ENCODE measurements at regions not wholly inside any gene's neighbourhood (a gene's known extent, or its start where the extent isn't known, plus 50 kb on each side); places are given as distances from the start of the nearest gene placed in this dataset.

DNA sequence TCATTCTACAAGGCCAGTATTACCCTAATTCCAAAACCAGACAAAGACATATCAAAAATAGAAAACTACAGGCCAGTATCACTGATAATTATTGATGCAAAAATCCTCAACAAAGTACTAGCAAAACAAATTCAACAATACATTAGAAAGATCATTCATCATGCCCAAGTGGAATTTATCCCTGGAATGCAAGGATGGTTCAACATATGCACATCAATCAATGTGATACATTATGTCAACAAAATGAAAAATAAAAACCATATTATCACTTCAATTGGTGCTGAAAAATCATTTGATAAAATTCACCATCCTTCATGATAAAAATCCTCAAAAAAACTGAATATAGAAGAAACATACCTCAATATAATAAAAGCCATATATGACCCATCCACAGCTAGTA is 115.2 kb upstream of the SLC27A6 start:
- TF ChIP-seq CSDC2 (CRISPR knock-in tag; IDR thresholded peaks at IDR 0.05) (no peak), RARB (CRISPR knock-in tag; IDR thresholded peaks at IDR 0.05) (no peak), ZNF565 (CRISPR knock-in tag; conservative IDR thresholded peaks at IDR 0.05; ENCODE audit: low read depth) (no peak), ZNF8 (CRISPR knock-in tag; IDR thresholded peaks at IDR 0.05) (no peak), TOX (CRISPR knock-in tag; IDR thresholded peaks at IDR 0.05; ENCODE audit: borderline replicate concordance) (no peak), ZC3H10 (CRISPR knock-in tag; IDR thresholded peaks at IDR 0.05) (no peak), BACH2 (CRISPR knock-in tag; IDR thresholded peaks at IDR 0.05; ENCODE audit: borderline replicate concordance) (no peak), ARNTL (CRISPR knock-in tag; IDR thresholded peaks at IDR 0.05; ENCODE audit: borderline replicate concordance, low read depth) (no peak)
- TF ChIP-seq, protein P1, sequence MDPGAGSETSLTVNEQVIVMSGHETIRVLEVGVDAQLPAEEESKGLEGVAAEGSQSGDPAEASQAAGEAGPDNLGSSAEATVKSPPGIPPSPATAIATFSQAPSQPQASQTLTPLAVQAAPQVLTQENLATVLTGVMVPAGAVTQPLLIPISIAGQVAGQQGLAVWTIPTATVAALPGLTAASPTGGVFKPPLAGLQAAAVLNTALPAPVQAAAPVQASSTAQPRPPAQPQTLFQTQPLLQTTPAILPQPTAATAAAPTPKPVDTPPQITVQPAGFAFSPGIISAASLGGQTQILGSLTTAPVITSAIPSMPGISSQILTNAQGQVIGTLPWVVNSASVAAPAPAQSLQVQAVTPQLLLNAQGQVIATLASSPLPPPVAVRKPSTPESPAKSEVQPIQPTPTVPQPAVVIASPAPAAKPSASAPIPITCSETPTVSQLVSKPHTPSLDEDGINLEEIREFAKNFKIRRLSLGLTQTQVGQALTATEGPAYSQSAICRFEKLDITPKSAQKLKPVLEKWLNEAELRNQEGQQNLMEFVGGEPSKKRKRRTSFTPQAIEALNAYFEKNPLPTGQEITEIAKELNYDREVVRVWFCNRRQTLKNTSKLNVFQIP (CRISPR knock-in tag; IDR thresholded peaks at IDR 0.05; ENCODE audit: borderline replicate concordance, low read depth), result no peak
- TF ChIP-seq, protein P2, sequence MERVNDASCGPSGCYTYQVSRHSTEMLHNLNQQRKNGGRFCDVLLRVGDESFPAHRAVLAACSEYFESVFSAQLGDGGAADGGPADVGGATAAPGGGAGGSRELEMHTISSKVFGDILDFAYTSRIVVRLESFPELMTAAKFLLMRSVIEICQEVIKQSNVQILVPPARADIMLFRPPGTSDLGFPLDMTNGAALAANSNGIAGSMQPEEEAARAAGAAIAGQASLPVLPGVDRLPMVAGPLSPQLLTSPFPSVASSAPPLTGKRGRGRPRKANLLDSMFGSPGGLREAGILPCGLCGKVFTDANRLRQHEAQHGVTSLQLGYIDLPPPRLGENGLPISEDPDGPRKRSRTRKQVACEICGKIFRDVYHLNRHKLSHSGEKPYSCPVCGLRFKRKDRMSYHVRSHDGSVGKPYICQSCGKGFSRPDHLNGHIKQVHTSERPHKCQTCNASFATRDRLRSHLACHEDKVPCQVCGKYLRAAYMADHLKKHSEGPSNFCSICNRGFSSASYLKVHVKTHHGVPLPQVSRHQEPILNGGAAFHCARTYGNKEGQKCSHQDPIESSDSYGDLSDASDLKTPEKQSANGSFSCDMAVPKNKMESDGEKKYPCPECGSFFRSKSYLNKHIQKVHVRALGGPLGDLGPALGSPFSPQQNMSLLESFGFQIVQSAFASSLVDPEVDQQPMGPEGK (CRISPR knock-in tag; IDR thresholded peaks at IDR 0.05; ENCODE audit: borderline replicate concordance), result no peak
- no peak for ATAC-seq

DNA sequence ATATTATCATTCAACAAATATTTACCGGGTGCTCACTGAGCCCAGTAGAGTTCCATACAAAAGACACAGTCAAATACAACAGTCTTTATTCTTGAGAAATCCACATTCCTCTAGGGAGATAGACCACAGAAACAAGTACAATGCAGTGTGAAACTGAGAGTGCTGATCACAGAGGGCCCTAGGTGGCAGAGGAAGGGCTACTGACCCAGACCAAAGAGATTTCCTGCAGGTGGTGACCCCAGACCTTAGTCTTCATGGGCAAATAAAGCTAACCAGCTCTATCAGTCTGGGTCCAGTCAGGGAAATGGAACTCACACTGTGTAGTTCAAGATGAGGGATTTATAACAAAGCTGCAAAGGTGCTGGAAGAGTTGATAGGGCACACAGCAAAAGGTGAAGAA is 110.4 kb upstream of the SLC27A6 start:
- no peak for TF ChIP-seq ZNF8 (CRISPR knock-in tag; IDR thresholded peaks at IDR 0.05)
- TF ChIP-seq GLIS3 (CRISPR knock-in tag; IDR thresholded peaks at IDR 0.05), result no peak
- TF ChIP-seq BACH2 (CRISPR knock-in tag; IDR thresholded peaks at IDR 0.05; ENCODE audit: borderline replicate concordance), result no peak
- TF ChIP-seq TCF4 (CRISPR knock-in tag; IDR thresholded peaks at IDR 0.05; ENCODE audit: borderline replicate concordance), result no peak
- TF ChIP-seq RARB (CRISPR knock-in tag; IDR thresholded peaks at IDR 0.05), result no peak
- no peak for TF ChIP-seq SNAI2 (CRISPR knock-in tag; IDR thresholded peaks at IDR 0.05)
- TF ChIP-seq ZFP3 (CRISPR knock-in tag; IDR thresholded peaks at IDR 0.05), result no peak
- no peak for TF ChIP-seq TOX (CRISPR knock-in tag; IDR thresholded peaks at IDR 0.05; ENCODE audit: borderline replicate concordance)
- no peak for TF ChIP-seq ZNF565 (CRISPR knock-in tag; conservative IDR thresholded peaks at IDR 0.05; ENCODE audit: low read depth)
- TF ChIP-seq ZFP30 (CRISPR knock-in tag; IDR thresholded peaks at IDR 0.05), result no peak
- TF ChIP-seq, protein P1 (CRISPR knock-in tag; IDR thresholded peaks at IDR 0.05; ENCODE audit: borderline replicate concordance, low read depth), result no peak
- no peak for TF ChIP-seq ESRRG (CRISPR knock-in tag; IDR thresholded peaks at IDR 0.05)
- no peak for ATAC-seq

DNA sequence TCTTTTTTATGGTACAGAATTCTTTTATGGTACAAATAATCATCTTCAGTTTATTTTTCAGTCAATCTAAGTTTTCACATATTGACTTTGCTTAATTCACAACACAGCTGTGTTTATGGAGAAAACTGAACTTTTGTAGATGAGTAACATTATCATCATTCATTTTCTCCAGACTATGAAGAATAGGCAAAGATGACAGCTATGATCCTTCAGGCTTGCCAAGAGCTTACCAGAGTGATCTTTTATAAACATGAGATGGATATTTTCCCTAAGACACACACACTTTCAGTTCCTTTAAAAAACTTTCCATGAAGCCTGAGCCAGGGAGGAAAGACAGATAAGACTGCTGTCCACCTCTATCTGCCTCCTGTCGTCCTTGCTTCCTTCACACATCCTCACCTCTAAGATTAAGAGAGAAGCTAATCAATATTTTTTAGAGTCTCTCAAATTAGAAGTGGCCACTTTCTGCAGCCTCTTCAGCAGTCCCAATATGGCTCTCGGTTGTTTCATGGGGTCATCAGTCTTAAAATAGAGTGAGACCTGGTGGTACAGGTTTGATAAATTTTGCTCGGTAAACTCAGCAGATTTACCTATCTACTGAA is 108.1 kb upstream of the SLC27A6 start:
- TF ChIP-seq ZNF8 (CRISPR knock-in tag; IDR thresholded peaks at IDR 0.05), result no peak
- no peak for TF ChIP-seq OSR1 (CRISPR knock-in tag; IDR thresholded peaks at IDR 0.05)
- TF ChIP-seq CSDC2 (CRISPR knock-in tag; IDR thresholded peaks at IDR 0.05), result no peak
- TF ChIP-seq, protein P1 (CRISPR knock-in tag; IDR thresholded peaks at IDR 0.05; ENCODE audit: borderline replicate concordance, low read depth), result no peak
- TF ChIP-seq ARNTL (CRISPR knock-in tag; IDR thresholded peaks at IDR 0.05; ENCODE audit: borderline replicate concordance, low read depth), result no peak
- no peak for TF ChIP-seq TOX (CRISPR knock-in tag; IDR thresholded peaks at IDR 0.05; ENCODE audit: borderline replicate concordance)
- TF ChIP-seq ZC3H10 (CRISPR knock-in tag; IDR thresholded peaks at IDR 0.05), result no peak
- no peak for TF ChIP-seq ZFP3 (CRISPR knock-in tag; IDR thresholded peaks at IDR 0.05)
- TF ChIP-seq, protein P2 (CRISPR knock-in tag; IDR thresholded peaks at IDR 0.05; ENCODE audit: borderline replicate concordance), result no peak
- TF ChIP-seq RARB (CRISPR knock-in tag; IDR thresholded peaks at IDR 0.05), result no peak
- no peak for TF ChIP-seq ZNF70 (CRISPR knock-in tag; IDR thresholded peaks at IDR 0.05)
- TF ChIP-seq TCF4 (CRISPR knock-in tag; IDR thresholded peaks at IDR 0.05; ENCODE audit: borderline replicate concordance), result no peak
- ATAC-seq, result no peak

Measured in SK-N-SH treated with all-trans-retinoic acid at 6 μM for 48 hours (cell line).